Activated CD4-positive, alpha-beta T cell treated with anti-CD3 and anti-CD28 coated beads for 48 hours (primary cell): ENCODE measurements at regions not wholly inside any gene's neighbourhood (a gene's known extent, or its start where the extent isn't known, plus 50 kb on each side); places are given as distances from the start of the nearest gene placed in this dataset.
"Not testable (repeated sequence)": the region's sequence is repeated elsewhere in the genome, so short reads cannot be mapped to it uniquely, and the experiment has no call there.

Experiments
- DNase-seq: peaks from one replicate; pipeline ENCODE4 v3.0.0-alpha.2; 2020

DNA sequence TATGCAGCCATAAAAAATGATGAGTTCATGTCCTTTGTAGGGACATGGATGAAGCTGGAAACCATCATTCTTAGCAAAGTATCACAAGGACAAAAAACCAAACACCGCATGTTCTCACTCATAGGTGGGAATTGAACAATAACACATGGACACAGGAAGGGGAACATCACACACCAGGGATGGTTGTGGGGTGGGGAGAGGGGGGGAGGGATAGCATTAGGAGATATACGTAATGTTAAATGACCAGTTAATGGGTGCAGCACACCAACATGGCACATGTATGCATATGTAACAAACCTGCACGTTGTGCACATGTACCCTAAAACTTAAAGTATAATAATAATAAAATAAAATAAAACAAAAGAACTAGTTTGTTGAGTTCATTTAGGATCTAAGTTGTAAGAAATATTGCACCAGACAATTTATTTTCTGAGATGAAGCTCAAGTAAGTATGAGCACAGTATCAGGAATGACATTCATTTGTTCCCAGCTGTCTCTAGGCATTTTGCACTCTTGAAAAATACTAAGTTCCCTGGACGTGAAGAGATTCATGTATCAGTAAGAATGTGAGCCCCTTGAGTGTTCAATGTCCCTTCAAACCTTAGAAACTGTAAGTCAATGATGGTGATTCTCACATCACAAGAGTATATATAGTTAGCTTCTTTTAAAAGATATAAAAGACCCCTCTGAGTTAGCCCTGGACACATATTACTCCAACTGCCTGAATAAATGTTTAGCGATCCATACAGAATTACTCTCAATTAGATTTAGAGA, 1519.3 kb upstream of the TPTE start:
- DNase-seq, result not testable (repeated sequence)

- DNase-seq, result not testable (repeated sequence)
Measured at GRCh38 chr21:9003909-9004814, 1517.2 kb upstream of the TPTE start.

- DNase-seq, result not testable (repeated sequence)
Measured at GRCh38 chr21:9004815-9005518, 1516.4 kb upstream of the TPTE start.

GRCh38 chr21:9005671-9006070, 1515.7 kb upstream of the TPTE start:
- DNase-seq, result not testable (repeated sequence)

GRCh38 chr21:9006111-9006510, 1515.3 kb upstream of the TPTE start:
- DNase-seq, result not testable (repeated sequence)

DNA sequence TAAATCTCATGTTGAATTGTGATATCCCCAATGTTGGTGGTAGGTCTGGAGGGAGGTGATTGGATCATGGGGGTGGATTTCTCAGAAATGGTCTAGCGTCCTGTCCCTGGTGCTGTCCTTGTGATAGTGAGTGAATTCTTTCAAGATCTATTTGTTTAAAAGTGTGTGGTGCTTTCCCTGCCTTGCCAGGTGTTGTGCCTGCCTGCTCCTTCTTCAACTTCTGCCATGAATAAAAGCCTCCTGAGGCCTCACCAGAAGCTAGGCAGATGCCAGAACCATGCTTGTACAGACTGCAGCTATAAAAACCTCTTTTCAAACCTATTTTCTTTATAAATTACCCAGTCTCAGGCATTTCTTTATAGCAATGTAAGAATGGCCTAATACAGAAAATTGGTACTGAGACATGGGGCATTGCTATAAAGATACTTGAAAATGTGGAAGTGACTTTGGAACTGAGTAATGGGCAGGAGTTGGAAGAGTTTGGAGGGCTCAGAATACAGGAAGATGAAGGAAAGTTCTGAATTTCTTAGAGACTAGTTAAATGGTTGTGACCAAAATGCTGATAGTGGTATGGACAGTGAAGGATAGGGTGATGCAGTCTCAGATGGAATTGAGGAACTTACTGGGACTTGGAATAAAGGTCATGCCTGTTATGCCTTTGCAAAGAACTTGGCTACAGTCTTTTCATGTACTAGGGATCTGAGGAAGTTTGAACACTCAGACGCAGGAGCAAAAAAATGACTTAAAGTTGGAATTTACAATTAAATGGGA, 1514.6 kb upstream of the TPTE start:
- DNase-seq, result not testable (repeated sequence)

DNA sequence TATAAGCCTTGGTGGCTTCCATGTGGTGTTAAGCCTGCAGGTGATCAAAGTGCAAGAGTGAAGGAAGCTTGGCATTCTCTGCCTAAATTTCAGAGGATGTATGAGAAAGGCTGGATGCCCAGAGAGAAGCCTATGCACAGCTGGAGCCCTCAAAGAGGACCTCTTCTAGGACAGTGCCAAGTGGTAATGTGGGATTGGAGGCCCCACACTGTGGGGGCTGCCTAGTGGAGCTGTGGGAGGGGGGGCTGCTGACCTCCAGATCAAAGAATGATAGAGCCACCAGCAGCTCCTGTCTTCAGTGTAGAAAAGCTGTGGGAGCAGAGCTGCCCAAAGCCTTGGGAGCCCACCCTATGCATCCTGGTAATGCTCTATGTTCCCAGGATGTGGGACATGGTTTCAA, 1512.7 kb upstream of the TPTE start:
- no peak for DNase-seq

DNA sequence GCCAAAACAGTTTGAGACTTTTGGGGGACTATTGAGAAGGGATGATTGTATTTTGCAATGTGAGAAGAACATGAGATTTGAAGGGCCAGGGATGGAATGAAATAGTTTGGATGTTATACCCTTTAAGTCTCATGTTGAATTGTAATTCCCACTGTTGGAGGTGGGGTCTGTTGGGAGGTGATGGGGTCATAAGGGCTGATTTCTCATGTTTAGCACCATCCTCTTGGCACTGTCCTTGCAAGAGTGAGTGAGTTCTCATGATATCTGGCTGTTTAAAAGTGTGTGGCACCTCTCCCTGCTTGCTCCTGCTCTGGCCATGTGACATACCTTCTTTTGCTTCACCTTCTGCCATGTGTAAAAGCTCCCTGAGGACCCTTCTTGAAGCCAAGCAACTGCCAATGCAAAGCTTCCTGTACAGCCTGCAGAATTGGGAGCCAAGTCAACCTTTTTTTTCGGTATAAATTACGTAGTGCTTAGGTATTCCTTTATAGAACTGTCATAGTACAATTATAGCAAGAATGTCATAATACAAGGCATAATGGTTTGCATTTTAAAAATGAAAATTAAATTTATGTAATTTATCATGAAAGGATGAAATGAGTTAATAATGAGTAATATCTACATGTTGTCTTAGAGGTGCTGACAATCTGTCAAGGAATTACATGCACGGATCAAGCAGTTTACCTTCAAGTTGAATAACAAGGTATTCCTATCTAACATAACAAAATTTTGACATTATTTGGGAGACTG, 1511.9 kb upstream of the TPTE start:
- DNase-seq, result not testable (repeated sequence)

GRCh38 chr21:9010121-9010795, 1511.1 kb upstream of the TPTE start:
- not testable (repeated sequence) for DNase-seq

- DNase-seq, result not testable (repeated sequence)
Measured at GRCh38 chr21:9010936-9011890, 1510.2 kb upstream of the TPTE start.

DNA sequence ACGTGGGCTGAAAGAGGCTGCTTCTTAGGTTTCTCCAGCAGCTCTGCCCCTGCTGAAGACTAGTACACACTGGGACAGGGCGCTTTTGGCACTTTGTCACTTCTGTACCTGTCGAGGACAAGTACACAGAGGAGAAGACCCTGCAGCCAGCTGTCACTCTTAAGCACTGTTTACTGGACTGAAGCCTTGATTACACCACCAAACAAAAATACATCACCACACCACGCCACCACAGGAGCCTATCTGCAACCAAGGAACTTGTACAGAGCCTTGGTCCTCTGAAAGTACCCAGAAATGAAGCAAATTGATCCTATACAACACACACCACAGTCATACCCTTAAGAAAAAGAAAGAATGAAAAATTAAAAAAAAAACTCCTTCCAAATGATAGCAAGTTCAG, 1509.5 kb upstream of the TPTE start:
- DNase-seq, result not testable (repeated sequence)

DNA sequence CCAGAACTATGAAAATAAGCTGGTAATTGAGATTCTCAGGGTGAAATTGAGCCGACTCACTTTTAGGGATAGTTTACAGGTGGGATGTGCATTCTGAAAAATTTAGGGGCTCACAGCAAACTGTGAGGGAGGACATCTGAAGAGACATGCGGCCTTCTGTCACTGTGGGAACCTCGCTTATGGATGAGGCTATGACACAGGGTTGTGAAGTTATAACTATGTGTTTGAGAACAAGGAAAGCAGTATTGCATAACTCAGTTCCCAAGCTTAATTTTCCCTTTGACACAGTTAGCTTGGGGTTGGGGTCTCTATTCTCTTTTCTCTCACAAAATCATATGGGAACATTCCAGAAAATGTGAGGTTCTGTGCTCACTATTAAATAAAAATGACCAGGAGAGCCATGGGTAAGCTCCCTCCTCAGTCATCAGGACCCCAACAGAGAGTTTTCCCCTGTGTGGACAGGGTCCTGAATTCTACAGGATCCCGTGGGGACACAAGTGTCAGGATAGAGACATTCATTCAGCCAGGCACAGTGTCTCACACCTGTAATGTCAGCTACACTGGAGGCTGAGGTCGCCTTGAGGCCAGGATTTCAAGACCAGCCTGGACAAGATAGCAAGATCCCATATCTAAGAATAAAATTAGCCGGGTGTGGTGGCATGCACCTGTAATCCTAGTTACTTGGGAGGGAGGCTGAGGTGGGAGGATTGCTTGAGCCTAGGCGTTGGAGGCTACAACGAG, 1507.7 kb upstream of the TPTE start:
- DNase-seq, result not testable (repeated sequence)

- not testable (repeated sequence) for DNase-seq
Measured at GRCh38 chr21:9014243-9014734, 1507.1 kb upstream of the TPTE start.

DNA sequence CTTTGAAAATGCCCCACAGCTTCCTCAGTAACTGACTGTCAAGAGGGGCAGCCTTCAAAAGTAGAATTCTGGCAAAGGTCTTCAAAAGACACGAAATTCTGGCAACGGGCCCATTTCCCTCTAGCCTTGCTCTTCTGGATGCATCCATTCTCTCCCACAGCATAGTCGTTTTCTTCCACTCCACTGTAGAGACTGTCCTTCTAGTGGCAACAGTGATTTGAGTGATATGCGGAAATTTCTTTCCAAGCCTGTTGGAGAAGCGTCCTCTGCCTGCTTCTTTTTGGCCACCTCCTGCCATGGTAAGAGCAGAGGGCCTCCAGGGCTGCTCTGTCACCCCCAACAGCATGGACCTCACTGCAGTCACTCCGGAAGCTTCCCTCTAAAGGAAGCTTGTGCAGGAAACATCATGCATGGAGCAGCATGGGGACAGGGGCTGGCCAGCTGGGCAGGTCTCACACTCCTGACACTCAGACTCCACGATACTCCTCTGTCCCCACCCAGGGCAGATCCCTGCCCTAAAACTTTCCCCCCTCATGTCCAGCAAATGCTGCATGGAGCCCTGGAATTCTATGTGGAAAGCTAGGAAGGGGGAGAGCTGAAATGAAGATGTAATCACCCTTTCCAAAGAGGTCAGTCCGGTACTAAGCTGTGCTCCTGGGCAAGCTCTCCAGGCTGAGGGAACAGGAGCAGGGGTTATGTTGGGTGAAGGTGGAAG, 1505.7 kb upstream of the TPTE start:
- DNase-seq, result not testable (repeated sequence)

DNA sequence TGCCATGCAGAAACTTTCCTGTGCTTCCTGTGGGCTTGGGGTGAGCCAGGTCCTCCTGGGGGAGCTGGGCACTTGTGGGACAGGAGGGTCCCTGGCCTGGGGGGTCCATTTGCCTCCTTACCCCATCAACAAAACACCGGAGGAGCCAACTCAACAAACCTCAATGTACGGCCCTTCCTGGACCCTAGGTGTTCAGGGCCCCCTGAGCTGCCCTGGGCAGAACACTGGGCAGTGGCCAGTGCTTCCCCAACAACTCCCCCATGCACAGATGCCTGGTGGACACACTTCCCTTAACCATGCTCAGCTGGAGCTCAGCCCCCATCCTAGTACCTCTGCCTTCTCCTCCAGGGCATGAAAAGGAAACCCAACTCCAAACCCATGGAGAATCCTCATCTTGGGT, 1504.2 kb upstream of the TPTE start:
- not testable (repeated sequence) for DNase-seq

DNA sequence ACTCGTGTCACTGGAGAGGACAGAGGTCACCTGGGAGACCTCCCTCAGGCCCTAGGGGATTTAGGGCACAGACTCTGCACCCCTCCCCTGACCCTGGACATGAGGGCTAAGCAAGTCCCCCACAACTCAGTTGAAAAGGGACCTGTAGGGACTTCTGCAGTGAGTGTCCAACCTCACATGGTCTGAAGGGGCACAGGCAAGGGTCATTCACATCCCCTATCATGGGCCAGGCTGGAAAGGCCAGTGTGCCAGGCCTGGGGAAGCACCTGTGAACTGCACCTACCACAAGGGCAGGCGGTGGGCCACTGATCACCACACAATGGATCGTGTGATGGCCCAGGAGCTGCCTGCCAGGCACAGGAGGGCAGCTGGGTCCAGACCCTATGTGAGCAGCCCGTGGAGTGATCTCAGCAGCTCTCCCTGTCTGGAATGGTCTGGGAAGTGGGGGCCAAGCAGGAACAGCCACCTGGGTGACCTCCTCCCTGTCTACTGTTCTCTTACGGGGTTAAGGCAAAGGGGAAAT, 1502.6 kb upstream of the TPTE start:
- DNase-seq, result not testable (repeated sequence)

DNA sequence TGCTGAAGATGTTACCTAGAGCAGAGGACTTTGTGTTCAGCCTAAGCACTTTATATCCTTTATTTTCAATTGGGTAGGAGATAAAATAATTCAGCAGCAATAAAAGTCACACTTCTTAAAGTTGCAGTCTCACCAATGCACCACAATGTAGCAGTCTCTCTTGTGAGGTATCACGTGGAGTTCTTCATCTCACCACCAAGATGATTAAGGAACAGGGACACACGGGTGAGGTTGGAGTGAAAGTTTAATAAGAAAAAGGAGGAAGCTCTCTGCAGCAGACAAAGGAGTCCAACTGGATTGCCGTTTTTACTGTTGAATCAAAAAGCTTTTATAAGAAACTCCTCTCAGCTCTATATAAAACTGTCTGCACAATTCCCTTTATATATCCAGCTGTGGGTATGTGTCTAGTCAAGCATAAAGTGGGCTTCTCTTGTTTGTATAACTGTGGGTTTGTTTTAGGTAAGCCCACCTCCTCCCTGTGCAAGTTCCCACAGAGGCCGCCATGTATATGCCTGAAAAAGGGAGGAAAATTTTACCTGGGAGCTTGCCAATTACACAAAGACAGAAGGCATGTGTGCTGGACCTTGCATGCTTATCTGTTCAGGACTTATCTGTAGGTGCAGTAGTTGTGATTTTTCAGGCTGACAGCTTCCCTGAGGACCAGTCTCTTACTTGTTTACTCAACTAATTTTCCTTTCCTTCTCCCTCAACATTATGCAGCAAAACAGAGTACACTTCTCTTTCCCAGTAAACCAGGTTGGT, 1497.2 kb upstream of the TPTE start:
- DNase-seq, result not testable (repeated sequence)
